LNCAP (cell line): ENCODE measurements at regions not wholly inside any gene's neighbourhood (a gene's known extent, or its start where the extent isn't known, plus 50 kb on each side); places are given as distances from the start of the nearest gene placed in this dataset.

ENCODE experiments used
- TF ChIP-seq, protein P1 (sequence below): fragments of 450-650 bp; IDR thresholded peaks from 2 replicates; pipeline ENCODE4 v1.5.1; 2017; ENCODE audit warnings: mild to moderate bottlenecking

DNA sequence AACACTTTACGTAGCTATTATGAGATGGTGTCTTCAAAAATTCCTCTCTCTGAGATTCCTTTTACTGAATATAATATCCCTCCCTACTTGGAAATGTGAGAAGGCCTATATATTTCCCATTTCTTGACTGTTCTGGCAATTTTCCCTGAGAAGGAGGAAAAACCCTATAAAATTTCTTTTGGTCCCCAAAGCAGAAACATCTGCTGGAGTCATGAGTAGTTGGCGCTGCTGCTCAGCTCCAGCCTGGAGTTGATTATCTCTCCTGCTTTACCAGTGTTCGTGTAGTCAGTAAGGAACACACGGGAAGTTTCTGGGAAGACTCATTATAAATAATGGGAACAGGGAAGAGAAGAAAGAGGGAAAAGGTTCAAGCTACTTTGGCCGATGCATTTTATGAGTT is 680.1 kb downstream of the EPHA3 start:
- TF ChIP-seq, protein P1, sequence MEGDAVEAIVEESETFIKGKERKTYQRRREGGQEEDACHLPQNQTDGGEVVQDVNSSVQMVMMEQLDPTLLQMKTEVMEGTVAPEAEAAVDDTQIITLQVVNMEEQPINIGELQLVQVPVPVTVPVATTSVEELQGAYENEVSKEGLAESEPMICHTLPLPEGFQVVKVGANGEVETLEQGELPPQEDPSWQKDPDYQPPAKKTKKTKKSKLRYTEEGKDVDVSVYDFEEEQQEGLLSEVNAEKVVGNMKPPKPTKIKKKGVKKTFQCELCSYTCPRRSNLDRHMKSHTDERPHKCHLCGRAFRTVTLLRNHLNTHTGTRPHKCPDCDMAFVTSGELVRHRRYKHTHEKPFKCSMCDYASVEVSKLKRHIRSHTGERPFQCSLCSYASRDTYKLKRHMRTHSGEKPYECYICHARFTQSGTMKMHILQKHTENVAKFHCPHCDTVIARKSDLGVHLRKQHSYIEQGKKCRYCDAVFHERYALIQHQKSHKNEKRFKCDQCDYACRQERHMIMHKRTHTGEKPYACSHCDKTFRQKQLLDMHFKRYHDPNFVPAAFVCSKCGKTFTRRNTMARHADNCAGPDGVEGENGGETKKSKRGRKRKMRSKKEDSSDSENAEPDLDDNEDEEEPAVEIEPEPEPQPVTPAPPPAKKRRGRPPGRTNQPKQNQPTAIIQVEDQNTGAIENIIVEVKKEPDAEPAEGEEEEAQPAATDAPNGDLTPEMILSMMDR: no peak

DNA sequence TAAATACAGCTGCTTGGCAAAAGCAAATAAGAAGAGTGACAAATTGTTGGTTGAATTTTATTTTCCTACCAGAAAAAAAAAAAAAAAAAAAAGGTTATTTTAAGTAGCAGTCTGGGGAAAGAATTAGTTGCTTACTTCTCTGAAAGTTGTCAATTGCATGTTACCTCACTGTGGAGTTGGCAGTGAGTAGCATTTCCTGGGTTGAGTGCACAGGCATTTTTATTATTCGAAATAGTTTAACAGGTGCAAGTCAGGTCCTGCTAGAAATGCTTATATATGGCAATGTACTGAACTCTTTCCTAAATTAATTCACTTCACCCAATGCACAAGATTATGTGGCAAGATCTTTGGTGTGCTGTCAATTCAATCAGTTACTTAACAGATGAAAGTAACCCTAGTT is 680.6 kb downstream of the EPHA3 start:
- TF ChIP-seq, protein P1: no peak

DNA sequence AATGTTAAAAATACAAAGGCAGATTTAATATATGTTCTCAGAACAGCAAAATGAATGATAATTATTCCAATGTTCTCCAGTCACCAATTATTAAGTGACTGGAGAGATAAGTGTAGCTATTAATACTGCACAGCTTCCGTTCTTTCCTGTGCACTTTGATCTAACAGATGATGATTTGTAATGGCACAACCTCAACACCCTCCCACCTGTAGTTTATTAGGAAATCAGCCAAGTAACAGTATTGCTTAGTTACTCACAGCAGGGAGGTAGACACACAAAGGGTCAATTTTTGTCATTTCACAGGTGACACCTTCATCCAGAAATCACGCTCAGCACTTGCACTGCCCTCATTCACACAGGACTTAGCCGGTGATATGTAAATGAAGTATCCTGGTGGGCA is 688.1 kb downstream of the EPHA3 start:
- TF ChIP-seq, protein P1: no peak

DNA sequence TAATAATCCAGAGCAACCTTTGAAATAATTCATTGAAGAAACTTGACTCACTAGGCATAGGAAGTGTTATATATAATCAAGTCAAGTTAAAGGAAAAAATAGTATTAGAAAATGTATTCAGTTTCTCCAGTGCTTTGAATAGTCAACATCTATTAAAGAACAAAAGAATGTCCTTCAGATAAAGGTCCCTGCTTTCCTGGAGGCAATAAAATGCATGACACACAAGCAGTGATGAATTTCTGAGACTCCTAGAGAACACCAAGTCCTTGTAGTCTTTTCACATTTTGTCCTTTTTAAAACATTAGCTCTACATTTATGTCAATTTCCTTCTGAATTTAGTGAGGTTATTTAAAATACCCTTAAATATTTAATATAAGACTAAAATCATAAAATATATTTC is 695.5 kb downstream of the EPHA3 start:
- TF ChIP-seq, protein P1: no peak

DNA sequence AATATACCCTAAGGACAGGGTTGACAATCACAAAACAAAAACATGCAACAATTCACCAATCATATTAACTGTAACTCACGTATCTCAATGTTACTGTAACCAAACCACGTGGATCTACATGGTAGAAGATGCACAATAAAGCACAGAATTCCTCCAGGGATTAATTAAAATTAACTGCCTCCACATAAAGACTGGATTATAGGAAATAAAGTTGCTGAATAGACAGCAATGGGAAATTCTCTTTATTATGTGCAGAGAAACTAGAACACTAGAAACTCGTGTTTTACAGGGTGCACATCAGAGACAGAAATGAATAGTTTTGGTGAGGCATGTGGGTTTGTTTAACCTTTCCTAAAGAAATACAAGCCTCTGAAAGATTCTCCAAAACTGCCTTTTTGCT is 696.3 kb downstream of the EPHA3 start:
- TF ChIP-seq, protein P1: no peak

DNA sequence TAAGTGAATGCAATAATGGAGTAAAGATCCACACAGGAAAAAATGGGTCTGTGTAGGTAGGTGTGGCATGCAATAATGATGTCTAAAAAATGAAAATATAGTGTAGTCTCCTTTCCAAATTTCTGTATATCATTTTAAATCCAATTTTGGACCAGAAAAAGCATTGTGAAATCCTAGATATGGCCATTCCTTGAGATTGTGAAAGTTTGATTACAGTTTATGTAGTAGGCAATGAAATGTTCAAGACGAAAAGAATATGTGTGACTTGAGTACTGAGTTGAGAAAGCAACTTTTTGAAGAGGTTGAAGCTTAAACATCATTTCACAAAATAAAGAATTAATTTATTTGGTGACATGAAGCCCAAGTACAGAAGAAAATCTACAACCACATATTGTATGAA is 698.7 kb downstream of the EPHA3 start:
- TF ChIP-seq, protein P1: no peak

DNA sequence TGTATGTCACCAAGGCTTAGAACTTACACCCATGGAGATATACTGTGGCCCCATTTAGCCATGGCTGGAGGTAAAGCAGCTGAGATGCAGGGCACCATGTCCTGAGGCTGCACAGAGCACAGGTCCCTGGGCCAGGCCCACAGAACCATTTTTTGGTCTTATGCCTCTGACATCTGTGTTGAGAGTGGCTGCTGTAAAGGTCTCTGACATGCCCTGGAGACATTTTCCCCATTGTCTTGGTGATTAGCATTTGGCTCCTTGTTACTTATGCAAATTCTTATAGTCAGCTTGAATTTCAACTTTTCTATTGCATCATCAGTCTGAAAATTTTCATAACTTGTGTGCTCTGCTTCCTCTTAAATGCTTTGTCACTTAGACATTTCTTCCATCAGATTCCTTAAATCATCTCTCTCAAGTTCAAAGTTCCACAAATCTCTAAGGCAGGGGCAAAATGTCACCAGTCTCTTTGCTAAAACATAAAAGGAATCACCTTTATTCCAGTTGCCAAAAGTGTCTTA is 701.3 kb downstream of the EPHA3 start:
- TF ChIP-seq, protein P1: no peak

DNA sequence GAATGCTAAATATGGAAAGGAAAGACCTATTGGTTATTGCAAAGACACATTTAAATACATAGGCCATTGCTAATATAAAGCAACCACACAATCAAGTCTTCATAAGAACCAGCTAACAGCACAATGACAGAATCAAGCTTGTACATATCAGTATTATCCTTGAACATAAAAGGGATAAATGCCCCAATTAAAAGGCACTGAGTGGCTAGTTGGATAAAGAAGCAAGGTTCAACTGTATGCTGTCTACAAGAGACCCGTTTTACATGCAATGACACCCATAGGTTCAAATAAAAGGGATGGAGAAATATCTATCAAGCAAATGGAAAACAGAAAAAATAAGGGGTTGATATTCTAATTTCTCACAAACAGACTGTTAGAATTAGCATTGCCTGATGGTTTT is 706.1 kb downstream of the EPHA3 start:
- TF ChIP-seq, protein P1: no peak
